Hepatocyte (in vitro differentiated cells): ENCODE measurements at regions not wholly inside any gene's neighbourhood (a gene's known extent, or its start where the extent isn't known, plus 50 kb on each side); places are given as distances from the start of the nearest gene placed in this dataset.

Experiments
- DNase-seq: peaks from one replicate; pipeline ENCODE4 v3.0.0-alpha.2; 2016; ENCODE audit warnings: low spot score
- H2AFZ ChIP-seq: fragments of 200-600 bp; sonication (generic); 2 replicates; pipeline ENCODE4 v1.6.0; 2016; ENCODE audit warnings: antibody characterized with exemption, mild to moderate bottlenecking
- H3K27ac ChIP-seq: fragments of 200-600 bp; sonication (generic); 2 replicates; pipeline ENCODE4 v1.5.1; 2016; ENCODE audit warnings: mild to moderate bottlenecking
- H3K27me3 ChIP-seq: fragments of 200-600 bp; sonication (generic); 2 replicates; pipeline ENCODE4 v1.6.1; 2016
- H3K36me3 ChIP-seq: fragments of 200-600 bp; sonication (generic); replicated peaks from 2 replicates; pipeline ENCODE4 v1.5.1; 2016; ENCODE audit warnings: low read depth; ENCODE audit not compliant: insufficient read depth
- H3K4me1 ChIP-seq: fragments of 200-600 bp; sonication (generic); 2 replicates; pipeline ENCODE4 v1.5.1; 2016; ENCODE audit warnings: mild to moderate bottlenecking, moderate library complexity; ENCODE audit not compliant: insufficient read depth
- H3K4me2 ChIP-seq: fragments of 200-600 bp; sonication (generic); 2 replicates; pipeline ENCODE4 v1.6.0; 2016
- H3K4me3 ChIP-seq: fragments of 200-600 bp; sonication (generic); 2 replicates; pipeline ENCODE4 v1.5.1; 2016; ENCODE audit warnings: mild to moderate bottlenecking
- H3K79me2 ChIP-seq: fragments of 200-600 bp; sonication (generic); 2 replicates; pipeline ENCODE4 v1.6.0; 2017; ENCODE audit warnings: mild to moderate bottlenecking
- H3K9me2 ChIP-seq: fragments of 200-600 bp; sonication (generic); replicated peaks from 2 replicates; pipeline ENCODE4 v1.6.0; 2017; ENCODE audit warnings: mild to moderate bottlenecking; ENCODE audit not compliant: insufficient read depth
- H3K9me3 ChIP-seq: fragments of 200-600 bp; sonication (generic); 2 replicates; pipeline ENCODE4 v1.5.1; 2016; ENCODE audit warnings: low read depth, mild to moderate bottlenecking
- H4K20me1 ChIP-seq: fragments of 200-600 bp; sonication (generic); 2 replicates; pipeline ENCODE4 v1.6.0; 2016; ENCODE audit warnings: mild to moderate bottlenecking; ENCODE audit not compliant: insufficient read depth, poor library complexity, severe bottlenecking
- EZH2 ChIP-seq: fragments of 200-600 bp; sonication (generic); IDR thresholded peaks from 2 replicates; pipeline ENCODE4 v1.6.1; 2016; ENCODE audit warnings: antibody characterized with exemption, mild to moderate bottlenecking, borderline replicate concordance
- EZH2phosphoT487 ChIP-seq: fragments of 200-600 bp; sonication (generic); IDR thresholded peaks from one replicate; pipeline ENCODE4 v1.6.1; 2018; ENCODE audit warnings: antibody characterized with exemption, mild to moderate bottlenecking, low read depth, moderate library complexity; ENCODE audit not compliant: unreplicated experiment, severe bottlenecking
- WGBS: methylation state at CpG from one replicate; pipeline ENCODE4 v1.1.6; 2016; ENCODE audit warnings: low lambda C conversion rate; ENCODE audit errors: missing lambda C conversion rate; 5-methylcytosine and 5-hydroxymethylcytosine counted together
- TF ChIP-seq, protein P1 (sequence below): fragments of 200-600 bp; sonication (generic); IDR thresholded peaks from 2 replicates; pipeline ENCODE4 v1.5.1; 2016; ENCODE audit warnings: antibody characterized with exemption, mild to moderate bottlenecking; ENCODE audit not compliant: poor library complexity

DNA sequence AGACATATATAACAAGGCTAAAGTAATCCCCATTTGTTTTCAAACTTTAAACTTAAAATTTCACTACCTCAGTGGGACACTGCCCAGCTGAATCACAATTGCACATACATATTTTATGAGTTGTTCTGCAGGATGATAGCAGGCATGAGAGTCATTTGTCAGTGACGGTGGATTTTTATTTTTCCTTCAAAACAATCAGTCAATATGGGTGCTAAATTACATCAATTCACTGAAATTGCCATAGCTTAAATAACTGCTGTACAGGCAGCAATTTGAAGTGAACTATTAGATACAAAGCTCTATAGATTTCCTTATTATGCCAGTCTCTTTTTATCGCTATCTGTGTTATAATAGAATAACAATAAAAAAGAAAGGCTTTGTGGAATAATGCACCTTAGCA is 784.6 kb upstream of the ANO3 start:
- Histone ChIP-seq H2AFZ (no peak overlapping the region), H3K36me3 (no peaks in the 10 kb centered on the region), H3K9me3 (no peaks in the 10 kb centered on the region), H3K27me3 (no peaks in the 10 kb centered on the region), H4K20me1 (no peaks in the 10 kb centered on the region), H3K4me1 (no peaks in the 10 kb centered on the region), H3K9me2 (no peaks in the 10 kb centered on the region), H3K79me2 (no peaks in the 10 kb centered on the region), H3K4me3 (no peak overlapping the region), H3K27ac (no peak overlapping the region), H3K4me2 (no peak overlapping the region)
- TF ChIP-seq, protein P1, sequence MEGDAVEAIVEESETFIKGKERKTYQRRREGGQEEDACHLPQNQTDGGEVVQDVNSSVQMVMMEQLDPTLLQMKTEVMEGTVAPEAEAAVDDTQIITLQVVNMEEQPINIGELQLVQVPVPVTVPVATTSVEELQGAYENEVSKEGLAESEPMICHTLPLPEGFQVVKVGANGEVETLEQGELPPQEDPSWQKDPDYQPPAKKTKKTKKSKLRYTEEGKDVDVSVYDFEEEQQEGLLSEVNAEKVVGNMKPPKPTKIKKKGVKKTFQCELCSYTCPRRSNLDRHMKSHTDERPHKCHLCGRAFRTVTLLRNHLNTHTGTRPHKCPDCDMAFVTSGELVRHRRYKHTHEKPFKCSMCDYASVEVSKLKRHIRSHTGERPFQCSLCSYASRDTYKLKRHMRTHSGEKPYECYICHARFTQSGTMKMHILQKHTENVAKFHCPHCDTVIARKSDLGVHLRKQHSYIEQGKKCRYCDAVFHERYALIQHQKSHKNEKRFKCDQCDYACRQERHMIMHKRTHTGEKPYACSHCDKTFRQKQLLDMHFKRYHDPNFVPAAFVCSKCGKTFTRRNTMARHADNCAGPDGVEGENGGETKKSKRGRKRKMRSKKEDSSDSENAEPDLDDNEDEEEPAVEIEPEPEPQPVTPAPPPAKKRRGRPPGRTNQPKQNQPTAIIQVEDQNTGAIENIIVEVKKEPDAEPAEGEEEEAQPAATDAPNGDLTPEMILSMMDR, result no peak
- no peak for TF ChIP-seq EZH2
- no peak for TF ChIP-seq EZH2phosphoT487
- 77% methylated on average over 2 of the region's 2 CpGs for WGBS
- DNase-seq, result no peak

DNA sequence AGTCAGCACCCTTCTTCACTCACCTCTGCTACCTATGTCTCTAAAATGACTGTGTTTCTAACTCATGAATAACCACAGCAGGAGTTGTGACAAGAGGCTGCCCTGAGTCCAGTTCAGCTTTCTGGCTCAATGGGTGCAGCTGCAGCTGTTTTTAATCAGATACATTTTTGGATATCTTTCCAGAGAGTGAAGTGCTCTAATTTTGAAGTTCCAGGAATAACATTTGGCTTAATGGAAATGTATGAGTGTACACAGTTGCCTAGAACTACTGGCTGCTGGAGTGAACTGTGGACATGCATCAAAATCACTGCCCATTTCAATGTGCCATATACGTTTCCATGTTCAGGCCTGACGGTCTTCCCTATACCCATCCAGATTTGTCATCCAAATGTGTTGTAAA is 769.5 kb upstream of the ANO3 start:
- H3K4me3 ChIP-seq, result no peak overlapping the region
- no peaks in the 10 kb centered on the region for H3K27me3 ChIP-seq
- H3K27ac ChIP-seq, result no peak overlapping the region
- no peaks in the 10 kb centered on the region for H4K20me1 ChIP-seq
- H3K79me2 ChIP-seq, result no peaks in the 10 kb centered on the region
- no peaks in the 10 kb centered on the region for H3K4me1 ChIP-seq
- no peaks in the 10 kb centered on the region for H3K9me3 ChIP-seq
- 81% methylated on average over 2 of the region's 2 CpGs for WGBS
- no peak for TF ChIP-seq EZH2
- TF ChIP-seq EZH2phosphoT487, result no peak
- TF ChIP-seq, protein P1, result no peak
- DNase-seq, result no peak
- H3K4me2 ChIP-seq, result no peak overlapping the region
- H3K9me2 ChIP-seq, result no peaks in the 10 kb centered on the region
- H3K36me3 ChIP-seq, result no peaks in the 10 kb centered on the region
- no peak overlapping the region for H2AFZ ChIP-seq

DNA sequence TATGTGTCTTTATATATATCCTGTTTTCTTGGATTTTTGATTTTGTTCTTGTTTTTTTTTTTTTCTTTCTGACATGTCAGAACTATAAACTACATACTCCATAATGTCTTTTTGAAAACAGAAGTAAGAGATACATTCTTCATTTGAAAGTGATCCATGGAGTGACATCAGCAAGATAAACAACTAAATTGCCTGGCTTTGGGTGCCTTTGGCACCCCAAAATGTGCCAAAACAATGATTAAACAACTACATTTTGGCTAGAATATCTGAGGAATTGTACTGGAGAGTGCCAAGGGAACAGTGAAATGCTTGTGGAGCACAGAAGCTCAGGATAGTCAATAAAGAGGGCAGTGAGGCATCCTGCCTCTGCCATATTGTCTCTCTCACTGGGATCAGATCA is 766.1 kb upstream of the ANO3 start:
- no peak overlapping the region for H3K27ac ChIP-seq
- H3K4me2 ChIP-seq, result no peak overlapping the region
- no peak overlapping the region for H2AFZ ChIP-seq
- H3K79me2 ChIP-seq, result no peaks in the 10 kb centered on the region
- no peaks in the 10 kb centered on the region for H4K20me1 ChIP-seq
- no peaks in the 10 kb centered on the region for H3K36me3 ChIP-seq
- DNase-seq, result no peak
- H3K9me3 ChIP-seq, result no peaks in the 10 kb centered on the region
- TF ChIP-seq, protein P1, result no peak
- no peak for TF ChIP-seq EZH2phosphoT487
- no peak for TF ChIP-seq EZH2
- H3K9me2 ChIP-seq, result no peaks in the 10 kb centered on the region
- no peaks in the 10 kb centered on the region for H3K4me1 ChIP-seq
- H3K4me3 ChIP-seq, result no peak overlapping the region
- no peaks in the 10 kb centered on the region for H3K27me3 ChIP-seq
